ENCODE measurements at regions not wholly inside any gene's neighbourhood (a gene's known extent, or its start where the extent isn't known, plus 50 kb on each side); places are given as distances from the start of the nearest gene placed in this dataset.

DNA sequence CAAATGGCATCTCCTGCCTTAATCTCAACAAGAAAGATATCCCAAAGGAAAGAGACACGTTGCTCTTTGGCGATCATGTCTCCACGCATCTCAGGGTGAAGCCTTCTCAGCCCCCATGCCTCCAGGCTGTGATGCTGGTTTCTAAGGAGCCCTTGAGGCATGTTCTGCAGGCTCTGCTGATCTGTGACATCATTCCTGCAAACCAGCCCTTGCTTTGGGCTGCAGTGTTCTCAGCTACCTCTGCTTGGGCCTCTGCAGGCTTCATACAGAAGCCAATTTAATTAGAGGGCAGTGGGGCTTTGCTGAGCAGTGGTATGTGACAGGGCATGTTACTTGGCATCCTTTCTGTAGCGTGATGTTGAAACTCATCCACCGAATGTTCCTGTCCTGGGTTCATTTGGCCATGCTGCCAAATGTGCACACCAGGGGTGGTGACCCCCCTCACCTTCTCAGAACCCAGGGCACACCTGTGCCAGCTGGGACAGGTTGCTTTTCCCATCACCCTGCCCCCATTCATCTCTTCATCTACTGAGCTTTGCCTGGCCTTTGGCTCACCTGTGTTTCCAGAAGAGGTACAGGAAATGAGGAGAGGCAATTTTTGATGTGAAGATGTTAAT is 230.9 kb downstream of the TEX29 start:
- Histone ChIP-seq H3K4me3 (ENCODE audit: low read depth in 1 of 2, low read length in 1 of 2) (no peak overlapping the region), H3K36me3 (no peaks in the 10 kb centered on the region), H3K9me3 (no peaks in the 10 kb centered on the region), H3K4me1 (ENCODE audit: control insufficient read depth in 1 of 2, insufficient read depth in 1 of 2, low read depth in 1 of 2, low read length in 1 of 2) (no peaks in the 10 kb centered on the region), H3K27me3 (no peaks in the 10 kb centered on the region), H3K27ac (no peak overlapping the region)
- TF ChIP-seq, protein P1, sequence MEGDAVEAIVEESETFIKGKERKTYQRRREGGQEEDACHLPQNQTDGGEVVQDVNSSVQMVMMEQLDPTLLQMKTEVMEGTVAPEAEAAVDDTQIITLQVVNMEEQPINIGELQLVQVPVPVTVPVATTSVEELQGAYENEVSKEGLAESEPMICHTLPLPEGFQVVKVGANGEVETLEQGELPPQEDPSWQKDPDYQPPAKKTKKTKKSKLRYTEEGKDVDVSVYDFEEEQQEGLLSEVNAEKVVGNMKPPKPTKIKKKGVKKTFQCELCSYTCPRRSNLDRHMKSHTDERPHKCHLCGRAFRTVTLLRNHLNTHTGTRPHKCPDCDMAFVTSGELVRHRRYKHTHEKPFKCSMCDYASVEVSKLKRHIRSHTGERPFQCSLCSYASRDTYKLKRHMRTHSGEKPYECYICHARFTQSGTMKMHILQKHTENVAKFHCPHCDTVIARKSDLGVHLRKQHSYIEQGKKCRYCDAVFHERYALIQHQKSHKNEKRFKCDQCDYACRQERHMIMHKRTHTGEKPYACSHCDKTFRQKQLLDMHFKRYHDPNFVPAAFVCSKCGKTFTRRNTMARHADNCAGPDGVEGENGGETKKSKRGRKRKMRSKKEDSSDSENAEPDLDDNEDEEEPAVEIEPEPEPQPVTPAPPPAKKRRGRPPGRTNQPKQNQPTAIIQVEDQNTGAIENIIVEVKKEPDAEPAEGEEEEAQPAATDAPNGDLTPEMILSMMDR (IDR thresholded peaks at IDR 0.05): no peak

- Histone ChIP-seq H3K36me3 (no peaks in the 10 kb centered on the region), H3K9me3 (no peaks in the 10 kb centered on the region), H3K27me3 (no peaks in the 10 kb centered on the region), H3K4me1 (ENCODE audit: control insufficient read depth in 1 of 2, insufficient read depth in 1 of 2, low read depth in 1 of 2, low read length in 1 of 2) (no peaks in the 10 kb centered on the region), H3K27ac (no peak overlapping the region), H3K4me3 (ENCODE audit: low read depth in 1 of 2, low read length in 1 of 2) (no peak overlapping the region)
- TF ChIP-seq, protein P1 (IDR thresholded peaks at IDR 0.05): no peak
These were observed 232.6 kb downstream of the TEX29 start for GRCh38 chr13:111552891-111553655.

DNA sequence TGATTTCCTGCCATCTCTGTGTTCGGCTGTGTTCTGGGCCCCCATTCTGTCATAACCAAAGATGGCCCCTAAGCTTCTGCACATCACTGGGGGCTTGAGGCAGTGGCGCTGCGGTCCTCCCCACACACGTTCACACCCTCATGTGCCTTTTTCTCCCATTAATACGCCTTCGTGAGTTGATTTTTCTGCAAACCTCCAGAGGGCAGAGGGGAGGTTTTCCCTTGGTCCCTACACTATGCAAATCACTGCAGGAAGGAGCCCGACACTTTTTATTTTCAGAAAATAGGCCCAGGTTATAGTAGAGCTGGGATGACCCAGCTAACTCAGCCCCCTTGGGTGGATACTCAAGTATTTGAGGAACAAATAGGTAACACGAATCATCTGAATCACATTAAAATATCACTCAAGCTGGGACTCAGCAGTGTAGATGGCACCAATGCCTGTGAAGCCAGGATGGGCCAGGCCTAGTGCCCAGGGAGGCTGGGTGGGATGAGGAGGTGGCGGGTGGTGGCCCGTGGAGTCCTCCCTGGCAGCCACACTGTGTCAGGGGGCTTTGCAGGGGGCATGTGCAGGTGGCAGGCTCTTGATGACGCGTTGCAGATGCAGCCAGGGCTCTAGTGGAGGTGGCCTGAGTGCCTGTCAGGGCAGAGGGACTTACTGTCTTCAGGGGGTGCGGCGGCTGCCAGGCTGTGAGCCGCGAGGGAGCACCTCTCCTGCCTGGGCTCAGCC is 234.3 kb downstream of the TEX29 start:
- Histone ChIP-seq H3K4me1 (ENCODE audit: control insufficient read depth in 1 of 2, insufficient read depth in 1 of 2, low read depth in 1 of 2, low read length in 1 of 2) (no peaks in the 10 kb centered on the region), H3K27me3 (peaks cover 2% of the 10 kb centered on the region), H3K36me3 (no peaks in the 10 kb centered on the region), H3K4me3 (ENCODE audit: low read depth in 1 of 2, low read length in 1 of 2) (no peak overlapping the region), H3K27ac (no peak overlapping the region), H3K9me3 (no peaks in the 10 kb centered on the region)
- TF ChIP-seq, protein P1 (IDR thresholded peaks at IDR 0.05): no peak

DNA sequence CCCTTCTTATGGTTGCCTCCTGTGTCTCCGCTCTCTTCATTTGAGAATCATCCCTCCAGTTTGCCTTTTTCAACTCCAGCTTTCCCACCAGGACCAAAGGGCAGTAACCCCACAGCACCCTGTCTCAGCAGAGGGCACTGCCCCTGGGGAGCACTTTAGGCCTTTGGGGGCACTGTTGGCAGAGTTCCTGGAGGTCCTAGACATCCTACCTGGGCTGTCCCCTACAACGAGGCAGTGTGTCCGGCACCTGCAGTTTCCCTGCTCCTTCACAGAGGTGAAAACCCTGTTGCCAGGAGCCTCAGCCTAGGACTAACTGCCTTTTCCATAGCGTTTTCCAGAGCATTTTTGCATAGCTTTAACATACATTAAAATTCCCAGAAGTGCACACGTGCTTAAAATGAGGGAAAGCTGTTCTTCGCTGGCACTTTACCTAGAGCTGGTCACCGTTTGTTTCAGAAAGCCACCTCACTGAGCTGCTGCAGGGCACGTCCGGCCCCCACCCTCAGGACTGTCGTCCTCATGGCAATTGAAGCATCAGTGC is 234.9 kb downstream of the TEX29 start:
- peaks cover 6% of the 10 kb centered on the region for H3K27me3 ChIP-seq
- H3K36me3 ChIP-seq: no peaks in the 10 kb centered on the region
- TF ChIP-seq, protein P1 (IDR thresholded peaks at IDR 0.05): no peak

DNA sequence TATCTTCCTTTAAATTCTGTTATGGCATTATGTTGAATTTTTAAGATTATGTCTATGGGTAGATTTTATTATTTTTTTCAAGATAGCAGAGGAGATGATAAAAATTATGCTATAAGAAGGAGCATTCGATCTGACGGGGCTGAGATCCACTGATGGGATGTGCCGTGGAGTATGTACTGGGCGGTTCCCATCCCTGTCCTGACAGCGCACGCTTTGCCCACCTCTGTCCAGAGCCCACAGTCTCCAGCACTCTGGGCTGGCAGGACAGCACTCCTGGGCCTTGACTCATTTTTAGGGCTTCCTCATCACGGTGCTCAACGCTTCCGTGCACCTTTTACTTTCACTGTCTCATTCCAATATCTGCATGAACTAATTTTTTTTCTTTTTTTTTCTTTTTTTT is 235.5 kb downstream of the TEX29 start:
- Histone ChIP-seq H3K27me3 (peaks cover 6% of the 10 kb centered on the region), H3K4me3 (ENCODE audit: low read depth in 1 of 2, low read length in 1 of 2) (no peak overlapping the region), H3K36me3 (no peaks in the 10 kb centered on the region), H3K27ac (no peak overlapping the region), H3K4me1 (ENCODE audit: control insufficient read depth in 1 of 2, insufficient read depth in 1 of 2, low read depth in 1 of 2, low read length in 1 of 2) (no peaks in the 10 kb centered on the region), H3K9me3 (no peaks in the 10 kb centered on the region)
- TF ChIP-seq, protein P1 (IDR thresholded peaks at IDR 0.05): no peak

More for the DNA sequence above, 234.9 kb downstream of the TEX29 start:
- H3K9me3 ChIP-seq: no peaks in the 10 kb centered on the region
- no peak overlapping the region for H3K27ac ChIP-seq
- no peaks in the 10 kb centered on the region for H3K4me1 ChIP-seq (ENCODE audit: control insufficient read depth in 1 of 2, insufficient read depth in 1 of 2, low read depth in 1 of 2, low read length in 1 of 2)
- no peak overlapping the region for H3K4me3 ChIP-seq (ENCODE audit: low read depth in 1 of 2, low read length in 1 of 2)
